Nephron progenitor cell (in vitro differentiated cells): ENCODE measurements at regions not wholly inside any gene's neighbourhood (a gene's known extent, or its start where the extent isn't known, plus 50 kb on each side); places are given as distances from the start of the nearest gene placed in this dataset.
"Not testable (repeated sequence)": the region's sequence is repeated elsewhere in the genome, so short reads cannot be mapped to it uniquely, and the experiment has no call there.

Source experiments
- DNase-seq: peaks from one replicate; pipeline ENCODE4 v3.0.0; 2021
- H3K27ac Mint-ChIP-seq: 2 replicates; pipeline ENCODE4 v1.8.0; 2021; ENCODE audit warnings: mild to moderate bottlenecking, moderate library complexity, mixed read lengths
- H3K27me3 Mint-ChIP-seq: 2 replicates; pipeline ENCODE4 v1.8.0; 2021; ENCODE audit warnings: mild to moderate bottlenecking, low read depth, mixed read lengths; ENCODE audit not compliant: poor library complexity
- H3K36me3 Mint-ChIP-seq: 2 replicates; pipeline ENCODE4 v1.8.0; 2021; ENCODE audit warnings: low read depth, mixed read lengths
- H3K4me1 Mint-ChIP-seq: 2 replicates; pipeline ENCODE4 v1.8.0; 2021; ENCODE audit warnings: mixed read lengths
- H3K4me3 Mint-ChIP-seq: 2 replicates; pipeline ENCODE4 v1.8.0; 2021; ENCODE audit warnings: mild to moderate bottlenecking, moderate library complexity, mixed read lengths
- H3K9me3 Mint-ChIP-seq: 2 replicates; pipeline ENCODE4 v1.8.0; 2021; ENCODE audit warnings: mild to moderate bottlenecking, moderate library complexity, mixed read lengths
- TF ChIP-seq, protein P1 (sequence below): fragments of 200-600 bp; sonication (generic); IDR thresholded peaks from 2 replicates; pipeline ENCODE4 v1.5.0; 2021; ENCODE audit warnings: antibody characterized with exemption

DNA sequence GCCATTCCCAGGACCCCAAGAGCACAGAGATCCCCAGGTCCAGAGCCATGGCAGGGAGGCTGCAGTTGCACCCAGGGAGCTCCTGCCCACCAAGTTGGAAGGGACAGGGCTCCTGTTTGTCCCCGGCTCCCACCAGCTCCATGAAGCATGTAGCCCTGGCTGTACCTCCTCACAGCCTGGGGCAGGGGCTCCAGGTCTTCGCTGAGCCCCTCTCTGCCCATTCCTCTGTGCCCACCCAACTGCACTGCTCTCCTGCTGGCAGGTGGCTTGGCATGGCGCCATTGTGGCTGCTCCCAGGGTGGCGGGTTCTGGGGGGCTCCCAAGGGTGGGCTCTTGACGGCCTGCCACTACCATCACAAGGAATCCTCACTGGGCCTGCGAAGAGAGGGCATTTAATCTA lies 197.5 kb upstream of the DAB2 start:
- TF ChIP-seq, protein P1, sequence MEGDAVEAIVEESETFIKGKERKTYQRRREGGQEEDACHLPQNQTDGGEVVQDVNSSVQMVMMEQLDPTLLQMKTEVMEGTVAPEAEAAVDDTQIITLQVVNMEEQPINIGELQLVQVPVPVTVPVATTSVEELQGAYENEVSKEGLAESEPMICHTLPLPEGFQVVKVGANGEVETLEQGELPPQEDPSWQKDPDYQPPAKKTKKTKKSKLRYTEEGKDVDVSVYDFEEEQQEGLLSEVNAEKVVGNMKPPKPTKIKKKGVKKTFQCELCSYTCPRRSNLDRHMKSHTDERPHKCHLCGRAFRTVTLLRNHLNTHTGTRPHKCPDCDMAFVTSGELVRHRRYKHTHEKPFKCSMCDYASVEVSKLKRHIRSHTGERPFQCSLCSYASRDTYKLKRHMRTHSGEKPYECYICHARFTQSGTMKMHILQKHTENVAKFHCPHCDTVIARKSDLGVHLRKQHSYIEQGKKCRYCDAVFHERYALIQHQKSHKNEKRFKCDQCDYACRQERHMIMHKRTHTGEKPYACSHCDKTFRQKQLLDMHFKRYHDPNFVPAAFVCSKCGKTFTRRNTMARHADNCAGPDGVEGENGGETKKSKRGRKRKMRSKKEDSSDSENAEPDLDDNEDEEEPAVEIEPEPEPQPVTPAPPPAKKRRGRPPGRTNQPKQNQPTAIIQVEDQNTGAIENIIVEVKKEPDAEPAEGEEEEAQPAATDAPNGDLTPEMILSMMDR, result no peak
- Mint-ChIP-seq H3K4me1 (no peaks in the 10 kb centered on the region), H3K9me3 (no peaks in the 10 kb centered on the region), H3K27ac (no peak overlapping the region), H3K36me3 (no peaks in the 10 kb centered on the region), H3K4me3 (no peak overlapping the region), H3K27me3 (peaks cover 4% of the 10 kb centered on the region)
- DNase-seq, result no peak

DNA sequence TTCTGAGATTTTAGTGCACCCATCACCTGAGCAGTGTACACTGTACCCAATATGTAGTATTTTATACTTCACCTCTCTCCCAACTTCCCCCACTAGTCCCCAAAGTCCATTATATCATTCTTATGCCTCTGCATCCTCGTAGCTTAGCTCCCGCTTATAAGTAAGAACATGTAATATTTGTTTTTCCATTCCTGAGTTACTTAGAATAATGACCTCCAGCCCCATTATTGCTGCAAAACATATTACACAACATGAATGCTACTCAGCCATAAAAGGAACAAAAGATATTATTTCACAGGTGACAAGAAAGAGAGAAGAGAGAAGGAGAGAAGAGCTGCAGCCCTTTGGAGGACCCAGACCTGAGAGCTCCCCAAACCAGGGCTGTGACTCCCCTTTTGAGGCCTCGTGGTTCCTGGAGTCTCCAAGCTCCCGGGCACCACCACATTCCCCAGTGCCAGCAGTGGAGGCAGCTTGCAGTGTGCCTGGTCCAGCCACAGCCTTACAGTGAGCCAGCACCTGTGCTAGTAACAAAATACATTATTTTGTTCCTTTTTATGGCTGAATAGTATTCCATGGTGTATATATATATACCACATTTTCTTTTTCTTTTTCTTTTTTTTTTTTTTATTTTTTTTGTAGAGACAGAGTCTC lies 194.5 kb upstream of the DAB2 start:
- no peak overlapping the region for H3K4me3 Mint-ChIP-seq
- H3K27ac Mint-ChIP-seq, result no peak overlapping the region
- H3K4me1 Mint-ChIP-seq, result no peaks in the 10 kb centered on the region
- H3K27me3 Mint-ChIP-seq, result peaks cover 4% of the 10 kb centered on the region
- TF ChIP-seq, protein P1, result no peak
- H3K9me3 Mint-ChIP-seq, result no peaks in the 10 kb centered on the region
- H3K36me3 Mint-ChIP-seq, result no peaks in the 10 kb centered on the region
- no peak for DNase-seq

DNA sequence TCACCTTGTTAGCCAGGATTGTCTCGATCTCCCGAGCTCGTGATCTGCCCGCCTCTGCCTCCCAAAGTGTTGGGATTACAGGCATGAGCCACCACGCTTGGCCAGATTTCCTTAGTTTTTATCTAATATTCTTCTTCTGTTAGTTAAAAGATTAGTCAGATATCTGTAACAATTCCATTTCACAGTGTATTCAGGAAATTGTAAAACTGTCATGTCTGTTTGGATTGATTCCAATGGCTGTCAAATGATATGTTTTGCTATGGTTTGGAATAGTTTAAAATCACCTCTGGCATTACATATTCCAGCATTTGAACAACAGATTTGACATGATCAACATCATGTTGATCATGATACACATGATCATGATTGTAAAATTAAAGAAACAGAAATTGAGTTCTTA lies 193.6 kb upstream of the DAB2 start:
- TF ChIP-seq, protein P1, result no peak
- no peak for DNase-seq
- no peak overlapping the region for H3K4me3 Mint-ChIP-seq
- H3K9me3 Mint-ChIP-seq, result no peaks in the 10 kb centered on the region
- H3K36me3 Mint-ChIP-seq, result no peaks in the 10 kb centered on the region
- peaks cover 4% of the 10 kb centered on the region for H3K27me3 Mint-ChIP-seq
- peaks cover under 1% of the 10 kb centered on the region for H3K4me1 Mint-ChIP-seq
- H3K27ac Mint-ChIP-seq, result no peak overlapping the region

DNA sequence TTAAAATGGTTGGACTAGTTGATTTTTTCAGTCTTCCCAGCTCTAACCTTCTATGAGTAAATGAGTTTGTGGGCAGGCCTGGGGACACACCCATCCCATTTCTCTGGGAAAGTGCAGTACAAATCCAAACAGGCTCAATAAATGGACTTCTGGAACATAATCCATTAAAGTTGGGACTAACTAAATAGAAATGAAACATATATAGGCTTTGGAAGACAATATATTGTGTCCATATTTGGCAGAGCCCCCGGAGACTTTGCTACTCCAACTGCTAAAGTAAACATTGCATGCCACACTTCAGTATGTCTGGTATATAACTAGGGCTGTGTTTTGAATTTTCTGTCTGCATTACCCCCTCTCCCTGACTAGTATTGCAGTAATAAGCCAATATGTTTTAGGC lies 191.4 kb upstream of the DAB2 start:
- DNase-seq, result no peak
- peaks cover 13% of the 10 kb centered on the region for H3K4me1 Mint-ChIP-seq
- H3K27ac Mint-ChIP-seq, result no peak overlapping the region

DNA sequence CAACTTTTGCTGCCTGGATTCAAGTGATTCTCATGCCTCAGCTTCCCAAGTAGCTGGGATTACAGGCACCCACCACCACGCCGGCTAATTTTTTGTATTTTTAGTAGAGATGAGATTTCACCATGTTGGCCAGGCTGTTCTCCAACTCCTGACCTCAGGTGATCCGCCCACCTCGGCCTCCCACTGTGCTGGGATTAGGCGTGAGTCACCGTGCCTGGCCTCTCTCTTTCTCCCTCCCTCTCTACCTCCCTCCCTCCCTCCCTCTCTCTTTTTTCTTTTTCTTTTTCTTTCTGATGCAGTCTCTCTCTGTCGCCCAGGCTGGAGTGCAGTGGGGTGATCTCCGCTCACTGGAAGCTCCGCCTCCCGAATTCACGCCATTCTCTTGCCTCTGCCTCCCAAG lies 186.3 kb upstream of the DAB2 start:
- not testable (repeated sequence) for H3K27me3 Mint-ChIP-seq, H3K4me3 Mint-ChIP-seq, H3K36me3 Mint-ChIP-seq, H3K27ac Mint-ChIP-seq, DNase-seq, H3K9me3 Mint-ChIP-seq
- peaks cover 13% of the 10 kb centered on the region for H3K4me1 Mint-ChIP-seq

More for the DNA sequence above, 191.4 kb upstream of the DAB2 start:
- peaks cover 3% of the 10 kb centered on the region for H3K27me3 Mint-ChIP-seq
- TF ChIP-seq, protein P1, result no peak
- no peaks in the 10 kb centered on the region for H3K36me3 Mint-ChIP-seq
- no peaks in the 10 kb centered on the region for H3K9me3 Mint-ChIP-seq
- no peak overlapping the region for H3K4me3 Mint-ChIP-seq

DNA sequence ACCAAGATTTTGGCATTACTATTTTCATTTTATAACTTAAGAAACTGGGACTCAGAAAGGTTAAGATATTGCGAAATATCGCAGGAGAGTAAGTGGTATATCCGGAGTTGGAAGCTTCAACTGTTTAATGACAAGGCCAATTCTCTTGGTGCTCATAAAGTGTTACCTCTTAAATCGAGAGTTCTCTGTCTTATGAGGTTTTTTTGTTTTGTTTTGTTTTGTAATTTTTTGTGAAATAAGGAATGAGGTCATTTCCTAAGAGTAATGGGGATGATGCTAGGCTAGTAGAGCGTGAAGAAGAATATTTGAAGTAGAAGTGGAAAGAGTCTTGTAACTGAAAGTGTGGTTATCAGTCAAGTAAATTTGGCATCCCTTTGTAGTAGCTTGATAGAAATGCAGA lies 183.2 kb upstream of the DAB2 start:
- H3K4me3 Mint-ChIP-seq, result no peak overlapping the region
- H3K9me3 Mint-ChIP-seq, result no peaks in the 10 kb centered on the region
- DNase-seq, result no peak
- no peaks in the 10 kb centered on the region for H3K36me3 Mint-ChIP-seq
- H3K27me3 Mint-ChIP-seq, result no peaks in the 10 kb centered on the region
- no peak overlapping the region for H3K27ac Mint-ChIP-seq
- TF ChIP-seq, protein P1, result no peak
- H3K4me1 Mint-ChIP-seq, result peaks cover 9% of the 10 kb centered on the region
